ENCODE measurements at regions not wholly inside any gene's neighbourhood (a gene's known extent, or its start where the extent isn't known, plus 50 kb on each side); places are given as distances from the start of the nearest gene placed in this dataset.

GRCh38 chr7:116363637-116364432 is 135.7 kb upstream of the CAV2 start:
- TF ChIP-seq CTCF (conservative IDR thresholded peaks at IDR 0.05) (no peak), EZH2 (IDR thresholded peaks at IDR 0.05; ENCODE audit: low read depth) (no peak)

Measured in PC-9 (cell line).